GM12878 (cell line): ENCODE measurements at regions not wholly inside any gene's neighbourhood (a gene's known extent, or its start where the extent isn't known, plus 50 kb on each side); places are given as distances from the start of the nearest gene placed in this dataset.

ENCODE experiments used
- CBX3 ChIP-seq: fragments of 200-600 bp; sonication (generic); IDR thresholded peaks from 2 replicates; pipeline ENCODE4 v1.6.1; 2016; ENCODE audit warnings: low read depth, borderline replicate concordance
- CTCF ChIP-seq, 3 experiments: IDR thresholded peaks in 2 of 3; conservative IDR thresholded peaks in 1 of 3; 2 replicates each; pipeline ENCODE4 v1.5.1; 2011; ENCODE audit warnings: low read depth in 3 of 3, low read length in 3 of 3, mild to moderate bottlenecking in 3 of 3, control low read depth in 2 of 3, moderate library complexity in 2 of 3, inconsistent platforms in 1 of 3, mixed read lengths in 1 of 3; ENCODE audit not compliant: control insufficient read depth in 2 of 3, insufficient read depth in 1 of 3; ENCODE audit errors: extremely low read depth in 1 of 3
- NKRF ChIP-seq: fragments of 450-650 bp; conservative IDR thresholded peaks from 2 replicates; pipeline ENCODE4 v1.6.1; 2017; ENCODE audit warnings: mild to moderate bottlenecking, moderate library complexity
- POLR2AphosphoS5 ChIP-seq: IDR thresholded peaks from 2 replicates; pipeline ENCODE4 v1.6.1; 2011; ENCODE audit warnings: mild to moderate bottlenecking, low read length, inconsistent platforms
- RAD21 ChIP-seq: IDR thresholded peaks from 2 replicates; pipeline ENCODE4 v1.6.1; 2011; ENCODE audit warnings: mild to moderate bottlenecking, low read depth, low read length, moderate library complexity; ENCODE audit not compliant: insufficient read depth
- REST ChIP-seq: IDR thresholded peaks from 2 replicates; pipeline ENCODE4 v1.6.1; 2012; ENCODE audit warnings: mild to moderate bottlenecking, low read depth, low read length
- TAF1 ChIP-seq: IDR thresholded peaks from 2 replicates; pipeline ENCODE4 v1.6.1; 2011; ENCODE audit warnings: mild to moderate bottlenecking, low read depth, low read length, borderline replicate concordance
- USF2 ChIP-seq: IDR thresholded peaks from 2 replicates; pipeline ENCODE4 v1.6.1; 2011; ENCODE audit warnings: low read depth, low read length, improper control_type of control experiment, borderline replicate concordance
- ZBTB40 ChIP-seq: fragments of 450-650 bp; IDR thresholded peaks from 2 replicates; pipeline ENCODE4 v1.6.1; 2016; ENCODE audit warnings: mild to moderate bottlenecking, moderate library complexity, borderline replicate concordance
- ZNF207 ChIP-seq: fragments of 450-650 bp; IDR thresholded peaks from 2 replicates; pipeline ENCODE4 v1.6.1; 2014; ENCODE audit warnings: antibody characterized with exemption, mild to moderate bottlenecking, borderline replicate concordance

GRCh38 chr15:69666441-69666882 is 213.8 kb downstream of the RPLP1 start:
- TF ChIP-seq RAD21 = no peak
- no peak for TF ChIP-seq CTCF (IDR thresholded peaks at IDR 0.05 in 2 of 3, conservative IDR thresholded peaks at IDR 0.05 in 1 of 3; ENCODE audit: control insufficient read depth in 2 of 3, extremely low read depth in 1 of 3, insufficient read depth in 1 of 3, low read depth in 3 of 3, low read length in 3 of 3)
- no peak for TF ChIP-seq ZNF207
- TF ChIP-seq POLR2AphosphoS5 = no peak
- no peak for TF ChIP-seq USF2
- no peak for TF ChIP-seq ZBTB40
- no peak for TF ChIP-seq NKRF
- 0 out of 2 replicates have a peak, but pooled peaks have one; percentile 17 for TF ChIP-seq TAF1
- no peak for TF ChIP-seq REST
- TF ChIP-seq CBX3 = no peak
